Endometrium (tissue), 2 donors: ENCODE measurements at regions not wholly inside any gene's neighbourhood (a gene's known extent, or its start where the extent isn't known, plus 50 kb on each side); places are given as distances from the start of the nearest gene placed in this dataset.

Experiments
- FAIRE-seq: peaks from 2 replicates; lab custom pipeline; 2012; peaks lifted over from hg19 to GRCh38; lab: Jason Lieb, UNC
- donor health status: control.
- donor health status: control.

- FAIRE-seq, result no peak
Measured at GRCh38 chr11:115599125-115599524, 94.9 kb upstream of the CADM1 start.

- FAIRE-seq, result no peak
Measured at GRCh38 chr11:115598257-115598901, 94.2 kb upstream of the CADM1 start.

- no peak for FAIRE-seq
Measured at GRCh38 chr11:115591380-115591779, 87.2 kb upstream of the CADM1 start.

GRCh38 chr11:115590254-115590653 lies 86.0 kb upstream of the CADM1 start:
- no peak for FAIRE-seq

GRCh38 chr11:115587718-115588342 lies 83.6 kb upstream of the CADM1 start:
- no peak for FAIRE-seq

GRCh38 chr11:115585361-115586024 lies 81.3 kb upstream of the CADM1 start:
- FAIRE-seq, result no peak

- no peak for FAIRE-seq
Measured at GRCh38 chr11:115581871-115582639, 77.8 kb upstream of the CADM1 start.

GRCh38 chr11:115580927-115581680 lies 76.9 kb upstream of the CADM1 start:
- no peak for FAIRE-seq

GRCh38 chr11:115580416-115580815 lies 76.2 kb upstream of the CADM1 start:
- FAIRE-seq, result no peak

GRCh38 chr11:115579181-115579825 lies 75.1 kb upstream of the CADM1 start:
- FAIRE-seq, result no peak

GRCh38 chr11:115578275-115578674 lies 74.1 kb upstream of the CADM1 start:
- no peak for FAIRE-seq

GRCh38 chr11:115577701-115578100 lies 73.5 kb upstream of the CADM1 start:
- FAIRE-seq, result no peak

GRCh38 chr11:115576606-115577380 lies 72.6 kb upstream of the CADM1 start:
- no peak for FAIRE-seq

GRCh38 chr11:115572551-115572950 lies 68.3 kb upstream of the CADM1 start:
- FAIRE-seq, result no peak

GRCh38 chr11:115566180-115566764 lies 62.1 kb upstream of the CADM1 start:
- FAIRE-seq, result no peak

- no peak for FAIRE-seq
Measured at GRCh38 chr11:115564851-115565250, 60.6 kb upstream of the CADM1 start.

- no peak for FAIRE-seq
Measured at GRCh38 chr11:115561116-115561515, 56.9 kb upstream of the CADM1 start.

- FAIRE-seq, result no peak
Measured at GRCh38 chr11:115558635-115559034, 54.4 kb upstream of the CADM1 start.

GRCh38 chr11:115557681-115558080 lies 53.5 kb upstream of the CADM1 start:
- no peak for FAIRE-seq

- no peak for FAIRE-seq
Measured at GRCh38 chr11:115556984-115557383, 52.8 kb upstream of the CADM1 start.
